ENCODE measurements at regions not wholly inside any gene's neighbourhood (a gene's known extent, or its start where the extent isn't known, plus 50 kb on each side); places are given as distances from the start of the nearest gene placed in this dataset.

GRCh38 chr10:113449006-113449695 is 103.7 kb upstream of the HABP2 start:
- no peak overlapping the region for H2AFZ ChIP-seq (ENCODE audit: low read length)

GRCh38 chr10:113450046-113450804 is 102.6 kb upstream of the HABP2 start:
- no peaks in the 10 kb centered on the region for H3K79me2 ChIP-seq (ENCODE audit: control insufficient read depth, insufficient read depth, low read length)
- no peak for DNase-seq (ENCODE audit: low read depth in 2 of 2)
- no peaks in the 10 kb centered on the region for H3K36me3 ChIP-seq (ENCODE audit: control insufficient read depth, insufficient read depth, low read length)
- no peak overlapping the region for H3K27ac ChIP-seq (ENCODE audit: insufficient read depth, low read length)
- no peak overlapping the region for H3K4me2 ChIP-seq (ENCODE audit: extremely low read depth, insufficient read depth, low read length)
- H4K20me1 ChIP-seq (ENCODE audit: control insufficient read depth, extremely low read depth, insufficient read depth, low read length): no peaks in the 10 kb centered on the region
- TF ChIP-seq, protein P1, sequence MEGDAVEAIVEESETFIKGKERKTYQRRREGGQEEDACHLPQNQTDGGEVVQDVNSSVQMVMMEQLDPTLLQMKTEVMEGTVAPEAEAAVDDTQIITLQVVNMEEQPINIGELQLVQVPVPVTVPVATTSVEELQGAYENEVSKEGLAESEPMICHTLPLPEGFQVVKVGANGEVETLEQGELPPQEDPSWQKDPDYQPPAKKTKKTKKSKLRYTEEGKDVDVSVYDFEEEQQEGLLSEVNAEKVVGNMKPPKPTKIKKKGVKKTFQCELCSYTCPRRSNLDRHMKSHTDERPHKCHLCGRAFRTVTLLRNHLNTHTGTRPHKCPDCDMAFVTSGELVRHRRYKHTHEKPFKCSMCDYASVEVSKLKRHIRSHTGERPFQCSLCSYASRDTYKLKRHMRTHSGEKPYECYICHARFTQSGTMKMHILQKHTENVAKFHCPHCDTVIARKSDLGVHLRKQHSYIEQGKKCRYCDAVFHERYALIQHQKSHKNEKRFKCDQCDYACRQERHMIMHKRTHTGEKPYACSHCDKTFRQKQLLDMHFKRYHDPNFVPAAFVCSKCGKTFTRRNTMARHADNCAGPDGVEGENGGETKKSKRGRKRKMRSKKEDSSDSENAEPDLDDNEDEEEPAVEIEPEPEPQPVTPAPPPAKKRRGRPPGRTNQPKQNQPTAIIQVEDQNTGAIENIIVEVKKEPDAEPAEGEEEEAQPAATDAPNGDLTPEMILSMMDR (conservative IDR thresholded peaks at IDR 0.05 in 1 of 2, IDR thresholded peaks at IDR 0.05 in 1 of 2; ENCODE audit: low read depth in 1 of 2, low read length in 2 of 2): no peak
- no peak for TF ChIP-seq EZH2 (IDR thresholded peaks at IDR 0.05; ENCODE audit: low read length, missing control alignments)
- H3K9ac ChIP-seq (ENCODE audit: insufficient read depth, low read length): no peak overlapping the region
- H2AFZ ChIP-seq (ENCODE audit: low read length): no peak overlapping the region
- no peaks in the 10 kb centered on the region for H3K4me1 ChIP-seq (ENCODE audit: control insufficient read depth, extremely low read depth, insufficient read depth, low read length)
- no peaks in the 10 kb centered on the region for H3K27me3 ChIP-seq (ENCODE audit: control insufficient read depth, insufficient read depth, low read length)
- no peak overlapping the region for H3K4me3 ChIP-seq (replicated peaks in 1 of 4; ENCODE audit: control extremely low read depth in 1 of 4, insufficient read depth in 1 of 4, low read depth in 3 of 4, low read length in 4 of 4)
- H3K9me3 ChIP-seq (ENCODE audit: control insufficient read depth, insufficient read depth, low read depth, low read length): no peaks in the 10 kb centered on the region

More at GRCh38 chr10:113449006-113449695, 103.7 kb upstream of the HABP2 start:
- no peak overlapping the region for H3K27ac ChIP-seq (ENCODE audit: insufficient read depth, low read length)
- no peaks in the 10 kb centered on the region for H3K79me2 ChIP-seq (ENCODE audit: control insufficient read depth, insufficient read depth, low read length)
- H3K4me1 ChIP-seq (ENCODE audit: control insufficient read depth, extremely low read depth, insufficient read depth, low read length): no peaks in the 10 kb centered on the region
- no peak for DNase-seq (ENCODE audit: low read depth in 2 of 2)
- H3K4me2 ChIP-seq (ENCODE audit: extremely low read depth, insufficient read depth, low read length): no peak overlapping the region
- H3K9ac ChIP-seq (ENCODE audit: insufficient read depth, low read length): no peak overlapping the region
- H3K27me3 ChIP-seq (ENCODE audit: control insufficient read depth, insufficient read depth, low read length): no peaks in the 10 kb centered on the region
- no peaks in the 10 kb centered on the region for H3K36me3 ChIP-seq (ENCODE audit: control insufficient read depth, insufficient read depth, low read length)
- no peaks in the 10 kb centered on the region for H3K9me3 ChIP-seq (ENCODE audit: control insufficient read depth, insufficient read depth, low read depth, low read length)
- TF ChIP-seq, protein P1 (conservative IDR thresholded peaks at IDR 0.05 in 1 of 2, IDR thresholded peaks at IDR 0.05 in 1 of 2; ENCODE audit: low read depth in 1 of 2, low read length in 2 of 2): no peak
- TF ChIP-seq EZH2 (IDR thresholded peaks at IDR 0.05; ENCODE audit: low read length, missing control alignments): no peak
- H4K20me1 ChIP-seq (ENCODE audit: control insufficient read depth, extremely low read depth, insufficient read depth, low read length): no peaks in the 10 kb centered on the region
- H3K4me3 ChIP-seq (replicated peaks in 1 of 4; ENCODE audit: control extremely low read depth in 1 of 4, insufficient read depth in 1 of 4, low read depth in 3 of 4, low read length in 4 of 4): no peak overlapping the region

DNA sequence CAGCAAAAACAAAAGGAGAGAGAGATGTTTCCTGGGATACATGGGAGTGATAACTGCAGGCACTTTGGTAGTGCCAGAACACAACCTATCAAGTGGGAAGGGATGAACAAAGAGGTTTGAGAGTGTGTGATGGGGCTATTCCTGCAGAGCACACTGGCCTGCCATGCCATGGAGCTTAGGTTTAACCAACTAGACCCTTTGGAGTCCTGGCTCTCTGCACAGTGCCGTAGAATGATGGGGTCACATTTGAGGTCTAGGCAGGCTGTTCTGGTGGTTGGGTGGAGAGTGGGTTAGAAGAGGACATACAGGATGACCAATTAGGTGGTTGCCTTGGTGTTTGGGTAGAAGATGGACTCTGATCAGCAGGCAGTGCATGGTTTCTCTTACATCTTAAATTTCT is 101.9 kb upstream of the HABP2 start:
- no peak overlapping the region for H3K9ac ChIP-seq (ENCODE audit: insufficient read depth, low read length)
- H3K4me3 ChIP-seq (replicated peaks in 1 of 4; ENCODE audit: control extremely low read depth in 1 of 4, insufficient read depth in 1 of 4, low read depth in 3 of 4, low read length in 4 of 4): no peak overlapping the region

More for the DNA sequence above, 101.9 kb upstream of the HABP2 start:
- H3K27ac ChIP-seq (ENCODE audit: insufficient read depth, low read length): no peak overlapping the region
- no peak overlapping the region for H2AFZ ChIP-seq (ENCODE audit: low read length)
- no peak for TF ChIP-seq EZH2 (IDR thresholded peaks at IDR 0.05; ENCODE audit: low read length, missing control alignments)
- TF ChIP-seq, protein P1 (conservative IDR thresholded peaks at IDR 0.05 in 1 of 2, IDR thresholded peaks at IDR 0.05 in 1 of 2; ENCODE audit: low read depth in 1 of 2, low read length in 2 of 2): no peak
- no peaks in the 10 kb centered on the region for H3K4me1 ChIP-seq (ENCODE audit: control insufficient read depth, extremely low read depth, insufficient read depth, low read length)
- H3K27me3 ChIP-seq (ENCODE audit: control insufficient read depth, insufficient read depth, low read length): no peaks in the 10 kb centered on the region
- H3K4me2 ChIP-seq (ENCODE audit: extremely low read depth, insufficient read depth, low read length): no peak overlapping the region
- DNase-seq (ENCODE audit: low read depth in 2 of 2): no peak
- no peaks in the 10 kb centered on the region for H3K36me3 ChIP-seq (ENCODE audit: control insufficient read depth, insufficient read depth, low read length)
- no peaks in the 10 kb centered on the region for H3K9me3 ChIP-seq (ENCODE audit: control insufficient read depth, insufficient read depth, low read depth, low read length)
- H3K79me2 ChIP-seq (ENCODE audit: control insufficient read depth, insufficient read depth, low read length): no peaks in the 10 kb centered on the region
- no peaks in the 10 kb centered on the region for H4K20me1 ChIP-seq (ENCODE audit: control insufficient read depth, extremely low read depth, insufficient read depth, low read length)

Measured in fibroblast of lung (primary cell).